Upper lobe of right lung (tissue), 1 donor: ENCODE measurements at regions not wholly inside any gene's neighbourhood (a gene's known extent, or its start where the extent isn't known, plus 50 kb on each side); places are given as distances from the start of the nearest gene placed in this dataset.

Experiments
- ATAC-seq: fragments of 200-7000 bp; cut with Tn5 transposase; one replicate; pipeline ENCODE4 v1.9.1; 2020; ENCODE audit warnings: mild to moderate bottlenecking, moderate library complexity
- DNase-seq: peaks from one replicate; pipeline ENCODE4 v3.0.0-alpha.2; 2020
- H3K27ac ChIP-seq: fragments of 200-600 bp; one replicate; pipeline ENCODE4 v1.8.0; 2022
- H3K27me3 ChIP-seq: fragments of 200-600 bp; one replicate; pipeline ENCODE4 v1.8.0; 2022; ENCODE audit warnings: mild to moderate bottlenecking
- H3K36me3 ChIP-seq: fragments of 200-600 bp; one replicate; pipeline ENCODE4 v1.8.0; 2022
- H3K4me1 ChIP-seq: fragments of 200-600 bp; one replicate; pipeline ENCODE4 v1.8.0; 2022
- H3K4me3 ChIP-seq: fragments of 200-600 bp; one replicate; pipeline ENCODE4 v1.8.0; 2022; ENCODE audit warnings: mild to moderate bottlenecking
- H3K9me3 ChIP-seq: fragments of 200-600 bp; one replicate; pipeline ENCODE4 v1.8.0; 2022
- CTCF ChIP-seq: fragments of 200-600 bp; IDR thresholded peaks from one replicate; pipeline ENCODE4 v1.8.0; 2022; ENCODE audit warnings: antibody characterized with exemption
- intact Hi-C: fragments of 100-400 bp; cut with DNase I; formaldehyde crosslinking; loops from one replicate; pipeline ENCODE4 v1.11.0; 2022
- donor health status: DM: no; HTN: yes; CAD: no; lungs with severe emphysema.

- TF ChIP-seq CTCF, result no peak
- no peaks in the 10 kb centered on the region for H3K9me3 ChIP-seq
- no peak overlapping the region for H3K4me3 ChIP-seq
- H3K27ac ChIP-seq, result no peak overlapping the region
- no peaks in the 10 kb centered on the region for H3K4me1 ChIP-seq
- intact Hi-C loops, result no loop called here
- no peaks in the 10 kb centered on the region for H3K36me3 ChIP-seq
- ATAC-seq, result no peak
- no peaks in the 10 kb centered on the region for H3K27me3 ChIP-seq
- no peak for DNase-seq
These were observed 156.3 kb upstream of the IRX3 start for GRCh38 chr16:54442864-54443263.

GRCh38 chr16:54438469-54438868 lies 151.9 kb upstream of the IRX3 start:
- H3K36me3 ChIP-seq, result no peaks in the 10 kb centered on the region
- H3K4me1 ChIP-seq, result no peaks in the 10 kb centered on the region
- ATAC-seq (no peak), DNase-seq (no peak)
- H3K27ac ChIP-seq, result no peak overlapping the region
- H3K9me3 ChIP-seq, result no peaks in the 10 kb centered on the region
- no peak for TF ChIP-seq CTCF
- no peaks in the 10 kb centered on the region for H3K27me3 ChIP-seq
- no peak overlapping the region for H3K4me3 ChIP-seq
- intact Hi-C loops, result no loop called here

- intact Hi-C loops, result no loop called here
- no peak overlapping the region for H3K27ac ChIP-seq
- DNase-seq (no peak), ATAC-seq (no peak)
- H3K27me3 ChIP-seq, result no peaks in the 10 kb centered on the region
- H3K9me3 ChIP-seq, result no peaks in the 10 kb centered on the region
- no peak for TF ChIP-seq CTCF
- no peaks in the 10 kb centered on the region for H3K4me1 ChIP-seq
- H3K4me3 ChIP-seq, result no peak overlapping the region
- H3K36me3 ChIP-seq, result no peaks in the 10 kb centered on the region
These were observed 151.3 kb upstream of the IRX3 start for GRCh38 chr16:54437921-54438320.

GRCh38 chr16:54437401-54437800 lies 150.8 kb upstream of the IRX3 start:
- intact Hi-C loops, result no loop called here
- Histone ChIP-seq H3K36me3 (no peaks in the 10 kb centered on the region), H3K4me1 (no peaks in the 10 kb centered on the region), H3K9me3 (no peaks in the 10 kb centered on the region), H3K27me3 (no peaks in the 10 kb centered on the region), H3K4me3 (no peak overlapping the region), H3K27ac (no peak overlapping the region)
- peak; percentile 20 for ATAC-seq
- DNase-seq, result no peak
- TF ChIP-seq CTCF, result no peak

- DNase-seq, result no peak
- no peaks in the 10 kb centered on the region for H3K4me1 ChIP-seq
- H3K36me3 ChIP-seq, result no peaks in the 10 kb centered on the region
- ATAC-seq, result peak; percentile 55
- intact Hi-C loops, result no loop called here
- H3K4me3 ChIP-seq, result no peak overlapping the region
- H3K27ac ChIP-seq, result no peak overlapping the region
- no peak for TF ChIP-seq CTCF
- no peaks in the 10 kb centered on the region for H3K27me3 ChIP-seq
- H3K9me3 ChIP-seq, result no peaks in the 10 kb centered on the region
These were observed 149.8 kb upstream of the IRX3 start for GRCh38 chr16:54436346-54436745.

GRCh38 chr16:54434859-54435258 lies 148.3 kb upstream of the IRX3 start:
- intact Hi-C loops, result no loop called here
- Histone ChIP-seq H3K27me3 (peaks cover 7% of the 10 kb centered on the region), H3K9me3 (no peaks in the 10 kb centered on the region), H3K4me1 (no peaks in the 10 kb centered on the region), H3K36me3 (no peaks in the 10 kb centered on the region), H3K27ac (no peak overlapping the region), H3K4me3 (no peak overlapping the region)
- TF ChIP-seq CTCF, result no peak
- no peak for ATAC-seq
- no peak for DNase-seq
